Stomach (tissue), 4 donors: ENCODE measurements at regions not wholly inside any gene's neighbourhood (a gene's known extent, or its start where the extent isn't known, plus 50 kb on each side); places are given as distances from the start of the nearest gene placed in this dataset.

ENCODE experiments used
- EP300 ChIP-seq: sonication (generic); formaldehyde crosslinking; IDR thresholded peaks from one replicate; pipeline ENCODE4 v1.6.1; 2017; ENCODE audit warnings: antibody characterized with exemption
- POLR2A ChIP-seq, 4 donors: fragments of 450-650 bp; IDR thresholded peaks; one replicate each; pipeline ENCODE4 v1.6.1; 2016; ENCODE audit warnings: antibody characterized with exemption in 4 of 4, control low read depth in 2 of 4, mild to moderate bottlenecking in 1 of 4, moderate library complexity in 1 of 4
- POLR2AphosphoS5 ChIP-seq, 3 donors: sonication (generic); formaldehyde crosslinking; IDR thresholded peaks; one replicate each; pipeline ENCODE4 v1.6.1; 2016; ENCODE audit warnings: antibody characterized with exemption in 3 of 3
- TF ChIP-seq, protein P1 (sequence below), 7 experiments: fragments of 450-650 bp in 4 of 7; fragments of 200-600 bp in 3 of 7; sonication (generic) in 3 of 7; IDR thresholded peaks; one replicate each; pipeline ENCODE4 v1.5.1; 2016 to 2019; ENCODE audit warnings: antibody characterized with exemption in 7 of 7, control low read depth in 2 of 7, mild to moderate bottlenecking in 1 of 7

DNA sequence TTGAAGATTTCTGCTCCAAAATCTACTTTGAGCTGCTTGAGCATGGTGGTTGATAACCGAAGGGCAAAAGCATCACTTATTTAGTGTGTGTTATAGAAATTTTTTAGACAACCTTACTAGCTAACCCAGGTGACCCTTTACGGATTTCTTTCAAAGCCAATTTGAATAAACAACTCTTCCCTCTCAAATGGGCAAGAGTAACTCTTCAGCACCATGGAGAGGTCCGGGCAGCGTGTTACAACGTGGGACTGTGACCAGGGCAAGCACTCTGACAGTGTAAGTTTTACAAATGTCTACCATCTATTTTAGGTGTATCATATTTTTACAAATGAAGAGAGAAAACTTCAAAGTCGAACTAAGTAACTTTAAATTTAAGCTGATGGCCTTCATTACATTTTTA, 471.8 kb downstream of the MFSD1 start:
- TF ChIP-seq, protein P1, sequence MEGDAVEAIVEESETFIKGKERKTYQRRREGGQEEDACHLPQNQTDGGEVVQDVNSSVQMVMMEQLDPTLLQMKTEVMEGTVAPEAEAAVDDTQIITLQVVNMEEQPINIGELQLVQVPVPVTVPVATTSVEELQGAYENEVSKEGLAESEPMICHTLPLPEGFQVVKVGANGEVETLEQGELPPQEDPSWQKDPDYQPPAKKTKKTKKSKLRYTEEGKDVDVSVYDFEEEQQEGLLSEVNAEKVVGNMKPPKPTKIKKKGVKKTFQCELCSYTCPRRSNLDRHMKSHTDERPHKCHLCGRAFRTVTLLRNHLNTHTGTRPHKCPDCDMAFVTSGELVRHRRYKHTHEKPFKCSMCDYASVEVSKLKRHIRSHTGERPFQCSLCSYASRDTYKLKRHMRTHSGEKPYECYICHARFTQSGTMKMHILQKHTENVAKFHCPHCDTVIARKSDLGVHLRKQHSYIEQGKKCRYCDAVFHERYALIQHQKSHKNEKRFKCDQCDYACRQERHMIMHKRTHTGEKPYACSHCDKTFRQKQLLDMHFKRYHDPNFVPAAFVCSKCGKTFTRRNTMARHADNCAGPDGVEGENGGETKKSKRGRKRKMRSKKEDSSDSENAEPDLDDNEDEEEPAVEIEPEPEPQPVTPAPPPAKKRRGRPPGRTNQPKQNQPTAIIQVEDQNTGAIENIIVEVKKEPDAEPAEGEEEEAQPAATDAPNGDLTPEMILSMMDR (IDR thresholded peaks at IDR 0.05) = no peak
- TF ChIP-seq POLR2AphosphoS5 (IDR thresholded peaks at IDR 0.05) = no peak
- no peak for TF ChIP-seq POLR2A (IDR thresholded peaks at IDR 0.05)
- TF ChIP-seq EP300 = no peak
